Trophoblast cell (in vitro differentiated cells and primary cell): ENCODE measurements at regions not wholly inside any gene's neighbourhood (a gene's known extent, or its start where the extent isn't known, plus 50 kb on each side); places are given as distances from the start of the nearest gene placed in this dataset.

ENCODE experiments used
- DNase-seq, 2 donors: peaks; one replicate each; pipeline ENCODE4 v3.0.0-alpha.2; 2016
- H2AFZ ChIP-seq: 2 replicates; pipeline ENCODE4 v1.6.1; 2013; ENCODE audit warnings: low read length, moderate library complexity, mild to moderate bottlenecking; ENCODE audit not compliant: insufficient read depth, poor library complexity
- H2AK5ac ChIP-seq: 2 replicates; pipeline ENCODE4 v1.6.1; 2013; ENCODE audit warnings: mild to moderate bottlenecking, low read length
- H2BK120ac ChIP-seq: 2 replicates; pipeline ENCODE4 v1.6.1; 2013; ENCODE audit warnings: low read length, mild to moderate bottlenecking, moderate library complexity; ENCODE audit not compliant: insufficient read depth, poor library complexity
- H2BK12ac ChIP-seq: 2 replicates; pipeline ENCODE4 v1.6.1; 2013; ENCODE audit warnings: mild to moderate bottlenecking, low read length, moderate library complexity
- H2BK5ac ChIP-seq: 2 replicates; pipeline ENCODE4 v1.6.1; 2013; ENCODE audit warnings: low read length, low read depth, moderate library complexity, mild to moderate bottlenecking; ENCODE audit not compliant: poor library complexity
- H3K14ac ChIP-seq: 2 replicates; pipeline ENCODE4 v1.6.1; 2013; ENCODE audit warnings: mild to moderate bottlenecking, low read length
- H3K18ac ChIP-seq: 2 replicates; pipeline ENCODE4 v1.6.1; 2013; ENCODE audit warnings: mild to moderate bottlenecking, low read length
- H3K23ac ChIP-seq: 2 replicates; pipeline ENCODE4 v1.6.1; 2013; ENCODE audit warnings: low read length
- H3K27ac ChIP-seq: 2 replicates; pipeline ENCODE4 v1.5.1; 2013; ENCODE audit warnings: low read depth, mild to moderate bottlenecking, inconsistent platforms, low read length, moderate library complexity
- H3K27me3 ChIP-seq: 2 replicates; pipeline ENCODE4 v1.6.1; 2013; ENCODE audit warnings: inconsistent platforms, mild to moderate bottlenecking, low read length, moderate library complexity; ENCODE audit not compliant: insufficient read depth
- H3K36me3 ChIP-seq, 2 experiments: 1 replicate in 1 of 2; 2 replicates in 1 of 2; pipeline ENCODE4 v1.6.1; 2013; ENCODE audit warnings: low read length in 2 of 2, mild to moderate bottlenecking in 2 of 2, moderate library complexity in 1 of 2; ENCODE audit not compliant: insufficient read depth in 2 of 2, control insufficient read depth in 1 of 2
- H3K4ac ChIP-seq: 2 replicates; pipeline ENCODE4 v1.6.1; 2013; ENCODE audit warnings: low read depth, mild to moderate bottlenecking, low read length, moderate library complexity
- H3K4me1 ChIP-seq, 2 experiments: 1 replicate in 1 of 2; 2 replicates in 1 of 2; pipeline ENCODE4 v1.6.1; 2013; ENCODE audit warnings: low read length in 2 of 2, mild to moderate bottlenecking in 2 of 2, moderate library complexity in 1 of 2; ENCODE audit not compliant: insufficient read depth in 2 of 2, control insufficient read depth in 1 of 2
- H3K4me2 ChIP-seq: 2 replicates; pipeline ENCODE4 v1.6.1; 2013; ENCODE audit warnings: inconsistent platforms, mild to moderate bottlenecking, low read length, moderate library complexity
- H3K4me3 ChIP-seq: 2 replicates; pipeline ENCODE4 v1.5.1; 2013; ENCODE audit warnings: mild to moderate bottlenecking, low read depth, low read length, inconsistent platforms
- H3K79me1 ChIP-seq: one replicate; pipeline ENCODE4 v1.6.1; 2013; ENCODE audit warnings: low read length
- H3K79me2 ChIP-seq: 2 replicates; pipeline ENCODE4 v1.6.1; 2013; ENCODE audit warnings: low read length, mild to moderate bottlenecking; ENCODE audit not compliant: control insufficient read depth, insufficient read depth, poor library complexity
- H3K9ac ChIP-seq: 2 replicates; pipeline ENCODE4 v1.6.1; 2013; ENCODE audit warnings: mild to moderate bottlenecking, low read length
- H3K9me3 ChIP-seq: 2 replicates; pipeline ENCODE4 v1.6.1; 2013; ENCODE audit warnings: low read depth, mild to moderate bottlenecking, control low read depth, inconsistent platforms, low read length; ENCODE audit not compliant: insufficient read depth
- H4K12ac ChIP-seq: 2 replicates; pipeline ENCODE4 v1.6.1; 2013; ENCODE audit warnings: low read depth, mild to moderate bottlenecking, low read length, moderate library complexity
- H4K8ac ChIP-seq: 2 replicates; pipeline ENCODE4 v1.6.1; 2013; ENCODE audit warnings: low read depth, mild to moderate bottlenecking, low read length, moderate library complexity
- H4K91ac ChIP-seq: one replicate; pipeline ENCODE4 v1.6.1; 2013; ENCODE audit warnings: low read depth, mild to moderate bottlenecking, low read length, moderate library complexity
- WGBS: extraction: QIAGEN DNeasy Blood & Tissue Kit; methylation state at CpG from one replicate; pipeline ENCODE4 v1.1.7; 2013; ENCODE audit warnings: missing lambda C conversion rate; ENCODE audit not compliant: insufficient read length, insufficient coverage; ENCODE audit errors: extremely low coverage; 5-methylcytosine and 5-hydroxymethylcytosine counted together

DNA sequence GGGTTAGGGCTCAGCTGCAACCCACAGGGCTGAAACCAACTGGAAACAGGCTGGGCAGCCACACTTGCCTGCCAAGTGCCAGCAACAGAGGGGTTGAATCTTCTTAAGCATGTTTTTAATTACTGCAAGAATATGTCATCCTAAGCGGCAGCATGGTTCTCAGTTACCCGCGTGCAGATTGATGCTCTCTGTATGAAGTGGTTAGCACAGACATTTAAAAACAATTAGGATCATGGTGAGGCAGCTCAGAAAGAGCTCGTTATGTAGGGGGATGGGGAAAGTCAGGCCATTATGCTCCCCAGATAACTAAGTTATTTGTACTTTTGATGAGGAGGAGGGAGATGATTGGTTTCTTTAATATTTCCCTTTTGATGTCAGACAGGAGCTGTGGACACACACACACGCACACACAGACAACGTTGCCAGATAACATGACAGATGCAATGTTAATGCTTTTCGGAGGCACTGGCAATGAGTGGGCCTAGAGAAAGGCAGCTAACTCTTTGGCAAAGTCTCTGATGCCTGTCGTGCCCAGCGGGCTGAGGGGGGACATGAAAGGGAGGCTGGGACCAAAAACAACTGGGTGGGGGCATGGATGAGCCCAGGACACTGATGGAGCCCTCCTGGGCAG is 389.7 kb downstream of the NXPE2 start:
- H2BK5ac ChIP-seq, result no peak overlapping the region
- no peak overlapping the region for H3K9ac ChIP-seq
- H3K36me3 ChIP-seq, result no peaks in the 10 kb centered on the region
- H3K9me3 ChIP-seq, result no peaks in the 10 kb centered on the region
- no peak overlapping the region for H3K27ac ChIP-seq
- DNase-seq, result no peak
- no peak overlapping the region for H3K4ac ChIP-seq
- no peak overlapping the region for H3K14ac ChIP-seq
- H3K4me3 ChIP-seq, result no peak overlapping the region
- WGBS, result no CpG with 5 or more reads among the region's 9 CpGs
- no peaks in the 10 kb centered on the region for H3K27me3 ChIP-seq
- H3K4me1 ChIP-seq, result no peaks in the 10 kb centered on the region
- H2BK120ac ChIP-seq, result no peak overlapping the region
- H4K91ac ChIP-seq, result no peak overlapping the region
- H3K18ac ChIP-seq, result no peak overlapping the region
- no peaks in the 10 kb centered on the region for H3K79me2 ChIP-seq
- H4K8ac ChIP-seq, result no peak overlapping the region
- H2AK5ac ChIP-seq, result no peak overlapping the region
- H4K12ac ChIP-seq, result no peak overlapping the region
- no peak overlapping the region for H2AFZ ChIP-seq
- H2BK12ac ChIP-seq, result no peak overlapping the region
- H3K79me1 ChIP-seq, result no peaks in the 10 kb centered on the region
- no peak overlapping the region for H3K4me2 ChIP-seq
- no peak overlapping the region for H3K23ac ChIP-seq

DNA sequence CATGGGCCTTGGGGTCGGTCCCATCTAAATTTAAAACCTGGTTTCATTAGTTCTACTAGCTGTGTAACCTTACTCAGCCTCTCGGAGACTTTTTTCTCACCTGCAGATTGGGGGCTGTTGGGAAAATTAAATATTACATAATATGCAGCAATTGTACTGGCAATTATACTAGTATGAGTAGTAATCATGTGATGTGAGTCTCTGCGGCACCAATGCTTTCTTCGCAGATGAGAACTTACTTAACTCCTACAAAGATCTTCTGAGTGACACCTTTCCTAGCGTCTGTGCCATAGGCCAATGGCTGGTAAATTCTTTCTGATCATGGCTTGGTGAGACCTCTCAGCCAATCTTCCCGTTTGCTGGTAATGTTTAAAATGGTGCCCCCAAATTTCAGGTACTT is 391.3 kb downstream of the NXPE2 start:
- Histone ChIP-seq H3K27ac (no peak overlapping the region), H2BK120ac (no peak overlapping the region), H3K23ac (no peak overlapping the region), H3K4me2 (no peak overlapping the region), H3K79me2 (no peaks in the 10 kb centered on the region), H3K4me1 (no peaks in the 10 kb centered on the region), H3K79me1 (no peaks in the 10 kb centered on the region), H3K14ac (no peak overlapping the region), H4K12ac (no peak overlapping the region), H2BK12ac (no peak overlapping the region), H4K91ac (no peak overlapping the region), H2AK5ac (no peak overlapping the region), H3K4me3 (no peak overlapping the region), H2BK5ac (no peak overlapping the region), H2AFZ (no peak overlapping the region), H3K27me3 (no peaks in the 10 kb centered on the region), H3K36me3 (no peaks in the 10 kb centered on the region), H3K18ac (no peak overlapping the region), H3K9ac (no peak overlapping the region), H3K9me3 (no peaks in the 10 kb centered on the region), H4K8ac (no peak overlapping the region), H3K4ac (no peak overlapping the region)
- no peak for DNase-seq
- WGBS, result no CpG with 5 or more reads among the region's 6 CpGs

DNA sequence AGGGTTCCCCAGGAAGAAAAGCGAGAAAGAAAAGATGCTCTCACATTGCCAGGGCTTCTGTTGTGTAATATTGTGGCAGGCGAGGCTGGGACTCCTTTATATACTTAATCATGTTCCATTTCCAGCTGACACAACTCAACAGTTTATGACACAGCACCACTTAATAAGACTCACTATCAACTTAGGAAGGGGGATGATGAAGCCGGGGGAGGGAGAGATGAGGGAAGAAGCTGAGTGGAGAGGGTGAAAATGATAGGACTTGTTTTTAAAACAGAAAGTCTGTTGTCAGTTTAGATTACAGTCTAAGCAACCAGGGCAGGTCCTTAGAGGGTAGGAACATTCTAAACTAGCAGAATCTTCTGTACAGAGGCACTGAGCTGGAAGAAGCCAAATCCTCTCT is 397.0 kb downstream of the NXPE2 start:
- Histone ChIP-seq H4K91ac (no peak overlapping the region), H3K4me3 (no peak overlapping the region), H3K9me3 (no peaks in the 10 kb centered on the region), H3K4me1 (no peaks in the 10 kb centered on the region), H4K8ac (no peak overlapping the region), H3K4me2 (no peak overlapping the region), H3K79me1 (no peaks in the 10 kb centered on the region), H2BK120ac (no peak overlapping the region), H3K36me3 (no peaks in the 10 kb centered on the region), H2AK5ac (no peak overlapping the region), H3K14ac (no peak overlapping the region), H3K27ac (no peak overlapping the region), H3K4ac (no peak overlapping the region), H2AFZ (no peak overlapping the region), H3K9ac (no peak overlapping the region), H2BK5ac (no peak overlapping the region), H3K23ac (no peak overlapping the region), H3K79me2 (no peaks in the 10 kb centered on the region), H3K27me3 (no peaks in the 10 kb centered on the region), H3K18ac (no peak overlapping the region), H4K12ac (no peak overlapping the region), H2BK12ac (no peak overlapping the region)
- WGBS, result no CpG with 5 or more reads among the region's 3 CpGs
- DNase-seq, result no peak

DNA sequence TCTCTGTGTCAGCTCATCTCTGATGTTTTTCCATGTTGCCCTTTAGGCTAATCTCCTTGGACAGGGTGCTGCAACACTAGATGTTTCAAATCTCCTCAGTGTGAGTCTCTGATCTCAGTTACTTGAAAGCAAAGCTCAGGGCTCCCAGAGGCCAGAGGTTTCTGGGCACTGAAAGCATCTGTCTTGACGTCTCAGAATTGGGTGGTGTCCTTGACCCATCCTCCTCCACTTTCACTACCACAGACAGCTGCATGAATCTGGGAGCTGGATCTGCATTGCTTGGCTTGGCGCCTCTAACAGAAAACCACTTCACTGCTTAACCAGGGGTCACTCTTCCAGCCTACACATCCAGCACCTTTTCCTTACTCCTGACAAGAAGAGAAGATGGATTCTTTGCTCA is 399.4 kb downstream of the NXPE2 start:
- H3K14ac ChIP-seq, result no peak overlapping the region
- no peak overlapping the region for H3K23ac ChIP-seq
- no peak overlapping the region for H3K27ac ChIP-seq
- H2AFZ ChIP-seq, result no peak overlapping the region
- no peak for DNase-seq
- H3K18ac ChIP-seq, result no peak overlapping the region
- no peak overlapping the region for H2AK5ac ChIP-seq
- H3K4ac ChIP-seq, result no peak overlapping the region
- no peaks in the 10 kb centered on the region for H3K79me1 ChIP-seq
- no peaks in the 10 kb centered on the region for H3K36me3 ChIP-seq
- H3K9me3 ChIP-seq, result no peaks in the 10 kb centered on the region
- no peaks in the 10 kb centered on the region for H3K27me3 ChIP-seq
- no peak overlapping the region for H3K9ac ChIP-seq
- no peak overlapping the region for H2BK12ac ChIP-seq
- H3K4me1 ChIP-seq, result no peaks in the 10 kb centered on the region
- H2BK120ac ChIP-seq, result no peak overlapping the region
- WGBS, result no CpG with 5 or more reads among the region's 2 CpGs
- no peak overlapping the region for H2BK5ac ChIP-seq
- no peak overlapping the region for H3K4me3 ChIP-seq
- no peak overlapping the region for H4K91ac ChIP-seq
- no peak overlapping the region for H4K12ac ChIP-seq
- H3K4me2 ChIP-seq, result no peak overlapping the region
- H3K79me2 ChIP-seq, result no peaks in the 10 kb centered on the region
- H4K8ac ChIP-seq, result no peak overlapping the region
